DOHH2 (cell line): ENCODE measurements at regions not wholly inside any gene's neighbourhood (a gene's known extent, or its start where the extent isn't known, plus 50 kb on each side); places are given as distances from the start of the nearest gene placed in this dataset.
A peak's percentile ranks its signal among the peaks of the same experiment; 100 is the strongest.

Experiments
- H3F3A ChIP-seq: fragments of 200-600 bp; sonication (generic), shearing (Covaris generic); 2 replicates; pipeline ENCODE4 v1.6.0; 2016; ENCODE audit warnings: antibody characterized with exemption, mild to moderate bottlenecking; ENCODE audit not compliant: control insufficient read depth, insufficient read depth
- H3K27ac ChIP-seq: fragments of 200-600 bp; sonication (generic); 2 replicates; pipeline ENCODE4 v1.5.1; 2014; ENCODE audit warnings: low read depth, mild to moderate bottlenecking, low read length, moderate library complexity
- H3K27me3 ChIP-seq: fragments of 200-600 bp; sonication (generic); 2 replicates; pipeline ENCODE4 v1.6.1; 2014; ENCODE audit warnings: mild to moderate bottlenecking, low read length, mixed read lengths; ENCODE audit not compliant: control insufficient read depth
- H3K36me3 ChIP-seq: fragments of 200-600 bp; sonication (generic); 2 replicates; pipeline ENCODE4 v1.6.1; 2014; ENCODE audit warnings: mild to moderate bottlenecking, low read length, moderate library complexity, mixed read lengths; ENCODE audit not compliant: control insufficient read depth
- H3K4me1 ChIP-seq: fragments of 200-600 bp; sonication (generic); 2 replicates; pipeline ENCODE4 v1.6.1; 2014; ENCODE audit warnings: mild to moderate bottlenecking, low read length, mixed read lengths; ENCODE audit not compliant: control insufficient read depth
- H3K4me2 ChIP-seq: fragments of 200-600 bp; sonication (generic); 2 replicates; pipeline ENCODE4 v1.6.0; 2014; ENCODE audit warnings: mild to moderate bottlenecking, low read length, moderate library complexity
- H3K4me3 ChIP-seq: fragments of 200-600 bp; sonication (generic); 2 replicates; pipeline ENCODE4 v1.5.1; 2014; ENCODE audit warnings: mild to moderate bottlenecking, low read length, mixed read lengths
- H3K79me2 ChIP-seq: fragments of 200-600 bp; sonication (generic); 2 replicates; pipeline ENCODE4 v1.6.1; 2014; ENCODE audit warnings: mild to moderate bottlenecking, low read length, mixed read lengths; ENCODE audit not compliant: control insufficient read depth
- H3K9me2 ChIP-seq: fragments of 200-600 bp; sonication (generic); replicated peaks from 2 replicates; pipeline ENCODE4 v1.6.1; 2014; ENCODE audit warnings: mild to moderate bottlenecking, low read length, mixed read lengths; ENCODE audit not compliant: control insufficient read depth
- H3K9me3 ChIP-seq: fragments of 200-600 bp; sonication (generic); 2 replicates; pipeline ENCODE4 v1.6.1; 2014; ENCODE audit warnings: antibody characterized with exemption, low read length, mixed read lengths; ENCODE audit not compliant: control insufficient read depth, insufficient read depth
- H4K20me1 ChIP-seq: fragments of 200-600 bp; sonication (generic); 2 replicates; pipeline ENCODE4 v1.6.0; 2014; ENCODE audit warnings: low read depth, mild to moderate bottlenecking, antibody characterized with exemption, low read length, moderate library complexity; ENCODE audit not compliant: control insufficient read depth, insufficient read depth
- EZH2phosphoT487 ChIP-seq: fragments of 200-600 bp; sonication (generic); IDR thresholded peaks from 2 replicates; pipeline ENCODE4 v1.6.1; 2017; ENCODE audit warnings: borderline replicate concordance, mild to moderate bottlenecking, antibody characterized with exemption, low read length, moderate library complexity, mixed read lengths
- TF ChIP-seq, protein P1 (sequence below): fragments of 200-600 bp; sonication (generic); IDR thresholded peaks from one replicate; pipeline ENCODE4 v1.5.1; 2014; ENCODE audit warnings: antibody characterized with exemption, mild to moderate bottlenecking, low read depth, low read length; ENCODE audit not compliant: poor library complexity, severe bottlenecking

DNA sequence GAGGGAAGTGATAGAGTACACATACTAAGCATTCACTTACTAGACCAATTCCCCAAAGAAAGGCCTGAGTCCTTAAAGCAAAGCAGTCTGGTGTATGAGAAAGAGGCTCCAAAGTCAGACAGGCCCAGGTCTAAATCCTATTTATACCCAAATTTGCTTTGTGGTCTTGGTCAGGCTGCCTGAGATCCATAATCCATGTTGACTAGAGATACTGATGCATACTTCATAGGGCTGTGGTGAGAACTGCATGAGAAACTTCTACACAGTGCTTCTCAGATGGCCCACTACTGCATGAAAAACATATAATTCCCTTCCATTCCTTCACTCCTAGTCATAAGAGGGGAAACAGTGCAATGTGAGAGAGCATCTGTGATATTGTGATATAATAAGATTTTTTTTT lies 81.6 kb upstream of the SP4 start:
- Histone ChIP-seq H3K36me3 (no peaks in the 10 kb centered on the region), H3K79me2 (no peaks in the 10 kb centered on the region), H3K27me3 (no peaks in the 10 kb centered on the region), H3K27ac (no peak overlapping the region), H3K9me3 (no peaks in the 10 kb centered on the region; the same call in 1 of the 2 replicates), H3K4me2 (no peak overlapping the region), H3K4me1 (no peaks in the 10 kb centered on the region), H3F3A (no peaks in the 10 kb centered on the region), H3K4me3 (no peak overlapping the region), H4K20me1 (no peaks in the 10 kb centered on the region), H3K9me2 (no peaks in the 10 kb centered on the region)
- no peak for TF ChIP-seq EZH2phosphoT487
- TF ChIP-seq, protein P1, sequence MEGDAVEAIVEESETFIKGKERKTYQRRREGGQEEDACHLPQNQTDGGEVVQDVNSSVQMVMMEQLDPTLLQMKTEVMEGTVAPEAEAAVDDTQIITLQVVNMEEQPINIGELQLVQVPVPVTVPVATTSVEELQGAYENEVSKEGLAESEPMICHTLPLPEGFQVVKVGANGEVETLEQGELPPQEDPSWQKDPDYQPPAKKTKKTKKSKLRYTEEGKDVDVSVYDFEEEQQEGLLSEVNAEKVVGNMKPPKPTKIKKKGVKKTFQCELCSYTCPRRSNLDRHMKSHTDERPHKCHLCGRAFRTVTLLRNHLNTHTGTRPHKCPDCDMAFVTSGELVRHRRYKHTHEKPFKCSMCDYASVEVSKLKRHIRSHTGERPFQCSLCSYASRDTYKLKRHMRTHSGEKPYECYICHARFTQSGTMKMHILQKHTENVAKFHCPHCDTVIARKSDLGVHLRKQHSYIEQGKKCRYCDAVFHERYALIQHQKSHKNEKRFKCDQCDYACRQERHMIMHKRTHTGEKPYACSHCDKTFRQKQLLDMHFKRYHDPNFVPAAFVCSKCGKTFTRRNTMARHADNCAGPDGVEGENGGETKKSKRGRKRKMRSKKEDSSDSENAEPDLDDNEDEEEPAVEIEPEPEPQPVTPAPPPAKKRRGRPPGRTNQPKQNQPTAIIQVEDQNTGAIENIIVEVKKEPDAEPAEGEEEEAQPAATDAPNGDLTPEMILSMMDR: no peak

DNA sequence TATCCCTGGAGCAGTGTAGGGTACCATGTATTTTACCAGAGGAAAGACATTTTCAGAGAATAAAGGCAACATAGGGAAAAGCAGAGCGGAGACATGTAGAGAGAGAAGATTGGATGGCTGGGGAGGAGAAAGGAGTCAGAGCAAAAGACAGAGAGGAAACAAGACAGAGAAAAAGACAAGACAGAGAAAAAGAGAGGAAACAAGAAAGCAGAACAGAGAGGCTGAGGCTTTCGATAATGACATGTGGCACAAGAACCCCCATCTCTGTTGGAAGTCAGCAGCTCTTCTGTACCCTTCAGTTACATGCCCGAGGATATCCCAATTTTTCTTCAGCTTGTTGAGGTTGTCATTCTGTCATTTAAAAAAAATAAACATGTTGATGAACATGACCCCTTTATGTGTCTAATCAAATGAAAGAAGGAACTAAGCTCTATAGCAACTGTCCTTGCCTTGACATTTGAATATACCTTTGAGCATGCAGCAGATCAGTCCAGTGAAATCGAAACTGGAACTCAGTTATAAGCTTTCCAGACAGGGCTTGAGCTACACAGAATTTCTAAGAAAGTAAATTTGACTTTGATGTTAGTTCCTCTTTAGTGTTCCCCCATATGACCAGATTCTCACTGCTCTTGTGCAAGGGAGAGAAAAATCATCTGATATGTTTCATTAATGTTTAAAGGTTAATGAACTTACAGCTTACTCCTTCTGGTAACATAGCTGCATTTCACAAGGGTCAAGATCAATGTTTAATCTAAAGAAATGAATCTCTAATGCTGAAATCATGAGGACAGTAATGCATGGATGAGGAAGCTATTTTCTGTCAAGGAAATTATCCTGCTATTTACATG lies 75.1 kb upstream of the SP4 start:
- peaks cover 30% of the 10 kb centered on the region for H3K4me1 ChIP-seq
- no peaks in the 10 kb centered on the region for H3K79me2 ChIP-seq
- no peaks in the 10 kb centered on the region for H3K9me2 ChIP-seq
- no peaks in the 10 kb centered on the region for H3K36me3 ChIP-seq
- TF ChIP-seq EZH2phosphoT487: no peak
- TF ChIP-seq, protein P1: no peak
- H3F3A ChIP-seq: peaks cover 21% of the 10 kb centered on the region
- H3K27me3 ChIP-seq: peaks cover 18% of the 10 kb centered on the region
- H3K9me3 ChIP-seq: no peaks in the 10 kb centered on the region
- H3K27ac ChIP-seq: no peak overlapping the region
- peak overlapping the region; percentile 30 for H3K4me2 ChIP-seq
- peaks cover 8% of the 10 kb centered on the region for H4K20me1 ChIP-seq
- no peak overlapping the region for H3K4me3 ChIP-seq

DNA sequence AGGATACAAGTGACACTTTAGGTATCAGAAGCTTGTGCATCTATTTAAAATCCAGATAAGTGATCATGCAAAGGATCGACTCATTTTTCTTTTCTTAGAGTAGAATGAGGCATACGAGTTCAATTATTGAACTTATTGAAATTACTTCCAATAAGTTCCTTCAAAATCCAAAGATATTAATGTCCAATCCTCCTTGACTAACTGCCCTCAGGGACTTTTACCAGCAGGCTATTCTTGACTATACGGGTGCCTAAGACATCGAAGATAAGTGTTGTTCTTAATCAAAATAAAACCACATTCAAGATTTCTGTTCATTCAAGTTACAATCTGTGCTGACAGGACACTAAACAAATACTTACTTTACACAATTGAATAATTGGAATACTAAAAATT lies 74.5 kb upstream of the SP4 start:
- peaks cover 8% of the 10 kb centered on the region for H4K20me1 ChIP-seq
- TF ChIP-seq, protein P1: no peak
- no peak for TF ChIP-seq EZH2phosphoT487
- peaks cover 30% of the 10 kb centered on the region for H3K4me1 ChIP-seq
- peaks cover 19% of the 10 kb centered on the region for H3K27me3 ChIP-seq
- H3K9me3 ChIP-seq: no peaks in the 10 kb centered on the region
- H3F3A ChIP-seq: peaks cover 21% of the 10 kb centered on the region
- no peaks in the 10 kb centered on the region for H3K79me2 ChIP-seq
- H3K27ac ChIP-seq: no peak overlapping the region
- no peaks in the 10 kb centered on the region for H3K36me3 ChIP-seq
- H3K9me2 ChIP-seq: no peaks in the 10 kb centered on the region
- 0 out of 2 replicates have a peak overlapping the region, but pooled peaks have one; percentile 6 for H3K4me2 ChIP-seq
- no peak overlapping the region for H3K4me3 ChIP-seq
